ENCODE measurements at regions not wholly inside any gene's neighbourhood (a gene's known extent, or its start where the extent isn't known, plus 50 kb on each side); places are given as distances from the start of the nearest gene placed in this dataset.

GRCh38 chr4:100841911-100842310, 324.1 kb upstream of the EMCN start:
- Histone ChIP-seq H4K20me1 (replicated peaks; ENCODE audit: control insufficient read depth, extremely low read depth, insufficient read depth, low read length) (no peaks in the 10 kb centered on the region), H3K4me3 (replicated peaks in 1 of 3; ENCODE audit: insufficient read depth in 1 of 3, low read depth in 1 of 3, low read length in 3 of 3) (no peak overlapping the region), H3K36me3 (ENCODE audit: control insufficient read depth in 2 of 2, extremely low read depth in 1 of 2, insufficient read depth in 2 of 2, low read length in 2 of 2) (no peaks in the 10 kb centered on the region), H3K9ac (replicated peaks; ENCODE audit: extremely low read depth, insufficient read depth, low read length) (no peak overlapping the region), H3K27me3 (ENCODE audit: control insufficient read depth in 2 of 2, insufficient read depth in 2 of 2, low read length in 2 of 2) (peaks cover 0 to under 1% of the 10 kb centered on the region in 2 experiments), H2AFZ (ENCODE audit: low read depth, low read length) (no peak overlapping the region), H3K79me2 (ENCODE audit: control insufficient read depth, insufficient read depth, low read length) (no peaks in the 10 kb centered on the region), H3K4me1 (ENCODE audit: control insufficient read depth, extremely low read depth, insufficient read depth, low read length) (no peaks in the 10 kb centered on the region), H3K4me2 (ENCODE audit: insufficient read depth, low read length) (no peak overlapping the region), H3K27ac (ENCODE audit: insufficient read depth, low read depth, low read length) (no peak overlapping the region), H3K9me1 (replicated peaks; ENCODE audit: control insufficient read depth, extremely low read depth, insufficient read depth, low read length) (no peaks in the 10 kb centered on the region), H3K9me3 (replicated peaks; ENCODE audit: control insufficient read depth, insufficient read depth, low read length) (no peaks in the 10 kb centered on the region)
- dilution Hi-C loops (cut with MboI; ENCODE audit: extremely low pct_ligation_motif_present, low sequenced_read_pairs) (no loop called here), intact Hi-C loops (cut with micrococcal nuclease) (loop anchor here (10.0 kb wide), 1 partner anchor 1267 kb away; the partner anchor contains the start of gene MTTP)
- DNase-seq (ENCODE audit: low read depth, low spot score) (no peak), FAIRE-seq (no peak)
- ChIA-PET CTCF (interaction anchor here (1.5 kb wide), 1 partner anchor 889 kb away, joined by 3 read pairs; no protein-coding TSS in a partner anchor), POLR2A (no interaction called here)
- no peak for TF ChIP-seq GATA2 (IDR thresholded peaks at IDR 0.05; ENCODE audit: insufficient read depth, insufficient read length, low read depth, low read length)
- TF ChIP-seq MAX (IDR thresholded peaks at IDR 0.05; ENCODE audit: insufficient read depth, insufficient read length), result no peak
- TF ChIP-seq POLR2A (IDR thresholded peaks at IDR 0.05; ENCODE audit: low read depth, low read length), result no peak
- no peak for TF ChIP-seq CTCF (IDR thresholded peaks at IDR 0.05; ENCODE audit: extremely low read depth in 1 of 2, insufficient read depth in 1 of 2, low read depth in 1 of 2, low read length in 2 of 2)
- no peak for TF ChIP-seq EZH2 (IDR thresholded peaks at IDR 0.05; ENCODE audit: borderline replicate concordance, low read depth, low read length, severe bottlenecking)
- TF ChIP-seq MYC (IDR thresholded peaks at IDR 0.05; ENCODE audit: low read depth, low read length), result no peak
- TF ChIP-seq JUN (IDR thresholded peaks at IDR 0.05; ENCODE audit: borderline replicate concordance, insufficient read depth, insufficient read length, low read depth), result no peak
- no TSS peak for BruUV-seq (replicated peaks)

Data from endothelial cell of umbilical vein (primary cell).